SH-SY5Y (cell line): ENCODE measurements at regions not wholly inside any gene's neighbourhood (a gene's known extent, or its start where the extent isn't known, plus 50 kb on each side); places are given as distances from the start of the nearest gene placed in this dataset.
A peak's percentile ranks its signal among the peaks of the same experiment; 100 is the strongest.

Experiments
- GATA2 ChIP-seq: IDR thresholded peaks from 2 replicates; pipeline ENCODE4 v1.6.1; 2011; ENCODE audit warnings: mild to moderate bottlenecking, low read depth, low read length
- GATA3 ChIP-seq: IDR thresholded peaks from 2 replicates; pipeline ENCODE4 v1.6.1; 2011; ENCODE audit warnings: low read depth, mild to moderate bottlenecking, low read length, moderate library complexity

GRCh38 chr3:21273259-21274025 lies 477.6 kb downstream of the ZNF385D start:
- TF ChIP-seq GATA2 (no peak), GATA3 (no peak)

DNA sequence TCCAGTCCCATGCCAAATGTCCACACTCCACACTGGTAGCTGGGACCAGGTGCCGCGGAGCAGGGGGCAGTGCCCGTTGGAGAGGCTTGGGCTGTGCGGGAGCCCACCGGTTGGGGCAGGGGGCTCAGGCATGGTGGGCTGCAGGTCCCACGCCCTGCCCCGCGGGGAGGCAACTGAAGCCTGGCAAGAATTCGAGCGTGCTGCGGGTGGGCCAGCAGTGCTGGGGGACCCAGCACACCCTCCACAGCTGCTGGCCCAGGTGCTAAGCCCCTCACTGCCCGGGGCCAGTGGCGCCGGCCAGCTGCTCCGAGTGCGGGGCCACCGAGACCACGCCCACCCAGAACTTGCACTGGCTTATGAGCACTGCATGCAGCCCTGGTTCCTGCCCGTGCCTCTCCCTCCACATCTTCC lies 479.4 kb downstream of the ZNF385D start:
- TF ChIP-seq GATA2 (no peak), GATA3 (no peak)

GRCh38 chr3:21269882-21270281 lies 481.1 kb downstream of the ZNF385D start:
- TF ChIP-seq GATA3 (no peak), GATA2 (no peak)

- TF ChIP-seq GATA2 = no peak
- TF ChIP-seq GATA3 = no peak
Observed at GRCh38 chr3:21260507-21260906, 490.5 kb downstream of the ZNF385D start.

GRCh38 chr3:21259896-21260295 lies 491.1 kb downstream of the ZNF385D start:
- TF ChIP-seq GATA2 = no peak
- TF ChIP-seq GATA3 = no peak

DNA sequence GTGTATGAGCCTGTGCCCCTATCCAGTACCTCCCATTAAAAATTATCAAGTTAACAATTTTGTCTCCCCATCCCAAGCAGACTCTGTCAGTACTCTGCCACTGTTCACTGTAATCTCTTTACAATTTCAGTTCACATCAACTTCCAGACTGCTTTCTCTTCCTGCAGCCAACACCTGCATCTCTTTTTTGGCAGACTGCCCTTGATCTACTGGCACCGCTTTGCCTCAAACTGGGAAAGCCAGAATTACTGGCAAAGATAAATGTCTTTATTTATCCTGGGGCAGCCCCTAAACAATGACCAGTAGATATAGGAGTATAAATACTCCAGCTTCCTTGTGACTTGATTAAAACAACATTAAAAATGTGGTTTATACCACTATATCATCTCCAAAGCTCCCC lies 494.1 kb downstream of the ZNF385D start:
- TF ChIP-seq GATA3 = no peak
- TF ChIP-seq GATA2 = peak; percentile 82

GRCh38 chr3:21238661-21239060 lies 512.3 kb downstream of the ZNF385D start:
- TF ChIP-seq GATA2 (no peak), GATA3 (no peak)

DNA sequence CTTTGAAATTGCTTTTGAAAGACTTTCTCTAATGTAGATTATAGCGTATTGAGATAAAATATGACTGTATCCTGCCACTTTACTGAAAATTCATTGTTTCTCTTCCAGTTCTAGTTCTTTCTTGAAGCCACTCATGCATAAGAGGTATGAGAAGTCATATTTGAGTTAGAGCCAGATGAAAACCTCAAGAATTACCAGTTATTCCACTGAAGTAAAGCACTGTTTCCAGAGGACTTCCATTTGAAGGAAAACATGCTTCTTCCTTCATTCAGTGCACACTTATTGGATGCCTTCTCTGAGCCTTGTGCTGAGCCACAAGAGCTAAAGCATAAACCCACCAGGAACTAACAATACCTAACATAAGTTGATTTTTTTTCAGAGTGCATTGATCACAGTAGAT lies 513.4 kb downstream of the ZNF385D start:
- TF ChIP-seq GATA3 = no peak
- TF ChIP-seq GATA2 = no peak

DNA sequence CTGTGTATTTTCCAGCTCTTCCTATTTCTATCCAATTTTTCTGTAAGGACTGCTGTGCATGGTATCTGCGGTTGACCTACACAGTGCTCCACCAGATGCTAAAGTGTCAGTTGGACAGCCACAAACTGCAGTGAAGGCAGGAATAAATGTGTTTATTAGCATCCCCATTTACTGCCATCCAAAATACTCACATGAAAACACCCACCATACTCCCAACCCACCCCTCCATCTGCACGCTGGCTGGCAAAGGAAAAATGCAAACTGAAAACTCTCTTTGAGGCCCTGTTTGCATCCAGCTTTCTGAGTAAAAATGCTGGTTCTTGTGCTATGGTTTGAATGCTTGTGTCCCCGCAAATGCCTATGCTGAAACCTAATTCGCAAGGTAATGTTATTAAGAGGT lies 515.5 kb downstream of the ZNF385D start:
- TF ChIP-seq GATA3 (no peak), GATA2 (no peak)

GRCh38 chr3:21234933-21235332 lies 516.1 kb downstream of the ZNF385D start:
- TF ChIP-seq GATA2 (no peak), GATA3 (no peak)

- TF ChIP-seq GATA2 = no peak
- TF ChIP-seq GATA3 = no peak
Observed at GRCh38 chr3:21229426-21230135, 521.4 kb downstream of the ZNF385D start.

- TF ChIP-seq GATA3 (no peak), GATA2 (no peak)
Observed at GRCh38 chr3:21226086-21226485, 524.9 kb downstream of the ZNF385D start.

GRCh38 chr3:21220944-21221343 lies 530.1 kb downstream of the ZNF385D start:
- TF ChIP-seq GATA3 (no peak), GATA2 (no peak)

DNA sequence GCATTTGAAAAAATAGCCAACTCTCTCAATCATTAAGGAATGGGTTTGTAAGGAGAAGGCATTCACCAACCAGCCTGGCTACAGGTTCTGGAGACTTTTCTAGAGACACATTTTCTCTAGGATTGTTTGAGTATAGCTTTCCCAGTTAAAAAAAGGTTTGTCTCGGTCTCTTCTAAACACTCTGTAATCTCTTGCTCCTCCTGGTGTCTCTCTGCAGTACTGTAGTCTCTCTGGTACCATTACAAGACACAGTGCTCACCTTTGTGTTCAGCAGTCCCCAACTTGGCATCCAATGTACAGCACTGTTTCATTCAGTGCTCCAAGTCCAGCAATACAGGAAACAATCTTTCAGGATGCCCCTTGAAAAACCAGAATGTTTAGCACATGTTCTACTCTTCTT lies 534.4 kb downstream of the ZNF385D start:
- no peak for TF ChIP-seq GATA2
- TF ChIP-seq GATA3 = no peak

- TF ChIP-seq GATA2 = no peak
- TF ChIP-seq GATA3 = no peak
Observed at GRCh38 chr3:21195203-21195602, 555.8 kb downstream of the ZNF385D start.
